ENCODE measurements at regions not wholly inside any gene's neighbourhood (a gene's known extent, or its start where the extent isn't known, plus 50 kb on each side); places are given as distances from the start of the nearest gene placed in this dataset.

DNA sequence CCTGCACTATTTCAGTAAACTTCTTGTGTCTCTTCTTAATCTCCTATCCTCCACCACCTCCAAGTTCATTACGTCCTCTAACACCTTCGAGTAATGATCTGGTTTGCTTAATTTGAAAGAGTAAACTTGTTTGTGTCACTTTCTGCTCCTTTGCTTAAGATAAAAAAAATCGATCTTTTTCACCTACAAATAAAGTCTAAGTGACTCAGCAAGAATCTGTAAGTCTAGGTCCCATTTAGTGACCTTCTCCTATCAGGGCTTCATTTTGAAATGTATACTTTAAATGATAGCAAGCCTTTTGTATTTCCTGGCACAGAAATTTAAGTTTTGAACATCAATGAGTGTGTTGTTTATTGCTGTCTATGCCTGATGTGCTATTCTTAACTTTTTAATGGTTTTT, 260.9 kb upstream of the TFPI start:
- TF ChIP-seq, protein P1, sequence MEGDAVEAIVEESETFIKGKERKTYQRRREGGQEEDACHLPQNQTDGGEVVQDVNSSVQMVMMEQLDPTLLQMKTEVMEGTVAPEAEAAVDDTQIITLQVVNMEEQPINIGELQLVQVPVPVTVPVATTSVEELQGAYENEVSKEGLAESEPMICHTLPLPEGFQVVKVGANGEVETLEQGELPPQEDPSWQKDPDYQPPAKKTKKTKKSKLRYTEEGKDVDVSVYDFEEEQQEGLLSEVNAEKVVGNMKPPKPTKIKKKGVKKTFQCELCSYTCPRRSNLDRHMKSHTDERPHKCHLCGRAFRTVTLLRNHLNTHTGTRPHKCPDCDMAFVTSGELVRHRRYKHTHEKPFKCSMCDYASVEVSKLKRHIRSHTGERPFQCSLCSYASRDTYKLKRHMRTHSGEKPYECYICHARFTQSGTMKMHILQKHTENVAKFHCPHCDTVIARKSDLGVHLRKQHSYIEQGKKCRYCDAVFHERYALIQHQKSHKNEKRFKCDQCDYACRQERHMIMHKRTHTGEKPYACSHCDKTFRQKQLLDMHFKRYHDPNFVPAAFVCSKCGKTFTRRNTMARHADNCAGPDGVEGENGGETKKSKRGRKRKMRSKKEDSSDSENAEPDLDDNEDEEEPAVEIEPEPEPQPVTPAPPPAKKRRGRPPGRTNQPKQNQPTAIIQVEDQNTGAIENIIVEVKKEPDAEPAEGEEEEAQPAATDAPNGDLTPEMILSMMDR (IDR thresholded peaks at IDR 0.05; ENCODE audit: insufficient read depth, low read length, poor library complexity, severe bottlenecking), result no peak
- TF ChIP-seq EZH2phosphoT487 (conservative IDR thresholded peaks at IDR 0.05; ENCODE audit: low read length), result no peak
